Large intestine (tissue), 3 donors: ENCODE measurements at regions not wholly inside any gene's neighbourhood (a gene's known extent, or its start where the extent isn't known, plus 50 kb on each side); places are given as distances from the start of the nearest gene placed in this dataset.

Source experiments
- DNase-seq, 2 donors: peaks; one replicate each; pipeline versions ENCODE4 v3.0.0 to v3.0.0-alpha.2; 2013
- H3K27ac ChIP-seq: one replicate; pipeline ENCODE4 v1.5.1; 2013; ENCODE audit warnings: low read length
- H3K27me3 ChIP-seq: 2 replicates; pipeline ENCODE4 v1.6.1; 2013; ENCODE audit warnings: low read length; ENCODE audit not compliant: control insufficient read depth, insufficient read depth
- H3K36me3 ChIP-seq: 2 replicates; pipeline ENCODE4 v1.6.1; 2013; ENCODE audit warnings: low read length; ENCODE audit not compliant: control insufficient read depth, insufficient read depth
- H3K4me1 ChIP-seq: one replicate; pipeline ENCODE4 v1.6.1; 2013; ENCODE audit warnings: low read length; ENCODE audit not compliant: control insufficient read depth, insufficient read depth
- H3K4me3 ChIP-seq: one replicate; pipeline ENCODE4 v1.5.1; 2013; ENCODE audit warnings: low read length
- H3K9me3 ChIP-seq: one replicate; pipeline ENCODE4 v1.6.1; 2013; ENCODE audit warnings: mild to moderate bottlenecking, low read depth, low read length, moderate library complexity; ENCODE audit not compliant: control insufficient read depth
- WGBS: methylation state at CpG from one replicate; pipeline ENCODE4 v1.1.5; 2013; ENCODE audit warnings: low lambda C conversion rate; ENCODE audit not compliant: insufficient coverage; 5-methylcytosine and 5-hydroxymethylcytosine counted together

GRCh38 chr10:129397198-129397974, 69.7 kb upstream of the MGMT start:
- DNase-seq = no peak
- H3K4me1 ChIP-seq = no peaks in the 10 kb centered on the region
- H3K9me3 ChIP-seq = no peaks in the 10 kb centered on the region
- H3K36me3 ChIP-seq = no peaks in the 10 kb centered on the region
- no peak overlapping the region for H3K27ac ChIP-seq
- 100% methylated on average over 2 of the region's 16 CpGs for WGBS
- H3K4me3 ChIP-seq = no peak overlapping the region
- peaks cover 26% of the 10 kb centered on the region for H3K27me3 ChIP-seq

GRCh38 chr10:129398711-129399141, 68.3 kb upstream of the MGMT start:
- Histone ChIP-seq H3K4me3 (no peak overlapping the region), H3K27ac (no peak overlapping the region), H3K9me3 (no peaks in the 10 kb centered on the region), H3K27me3 (peaks cover 24% of the 10 kb centered on the region), H3K36me3 (no peaks in the 10 kb centered on the region), H3K4me1 (no peaks in the 10 kb centered on the region)
- 80% methylated on average over 1 of the region's 2 CpGs for WGBS
- DNase-seq = no peak

- no peak for DNase-seq
- no peaks in the 10 kb centered on the region for H3K9me3 ChIP-seq
Observed at GRCh38 chr10:129400426-129400825, 66.6 kb upstream of the MGMT start.

GRCh38 chr10:129402459-129402858, 64.6 kb upstream of the MGMT start:
- whole genome bisulfite sequencing = 100% methylated on average over 3 of the region's 16 CpGs
- H3K27me3 ChIP-seq = peaks cover 1% of the 10 kb centered on the region
- H3K27ac ChIP-seq = no peak overlapping the region
- no peaks in the 10 kb centered on the region for H3K9me3 ChIP-seq
- DNase-seq = no peak
- H3K4me3 ChIP-seq = no peak overlapping the region
- no peaks in the 10 kb centered on the region for H3K4me1 ChIP-seq
- H3K36me3 ChIP-seq = no peaks in the 10 kb centered on the region

More at GRCh38 chr10:129400426-129400825, 66.6 kb upstream of the MGMT start:
- no peaks in the 10 kb centered on the region for H3K4me1 ChIP-seq
- H3K27me3 ChIP-seq = peaks cover 13% of the 10 kb centered on the region
- no peak overlapping the region for H3K27ac ChIP-seq
- no peak overlapping the region for H3K4me3 ChIP-seq
- H3K36me3 ChIP-seq = no peaks in the 10 kb centered on the region
- 83% methylated on average over 1 of the region's 5 CpGs for WGBS

- no peak overlapping the region for H3K4me3 ChIP-seq
- H3K27ac ChIP-seq = no peak overlapping the region
- no peaks in the 10 kb centered on the region for H3K4me1 ChIP-seq
- DNase-seq = no peak
- no peaks in the 10 kb centered on the region for H3K36me3 ChIP-seq
- no peaks in the 10 kb centered on the region for H3K27me3 ChIP-seq
- H3K9me3 ChIP-seq = no peaks in the 10 kb centered on the region
- WGBS = no CpG with 5 or more reads among the region's 13 CpGs
Observed at GRCh38 chr10:129404091-129404490, 63.0 kb upstream of the MGMT start.

- no peak overlapping the region for H3K4me3 ChIP-seq
- no peak overlapping the region for H3K27ac ChIP-seq
- DNase-seq = no peak
- H3K36me3 ChIP-seq = no peaks in the 10 kb centered on the region
- WGBS = no CpG with 5 or more reads among the region's 3 CpGs
- no peaks in the 10 kb centered on the region for H3K9me3 ChIP-seq
- H3K4me1 ChIP-seq = no peaks in the 10 kb centered on the region
- no peaks in the 10 kb centered on the region for H3K27me3 ChIP-seq
Observed at GRCh38 chr10:129405389-129405788, 61.7 kb upstream of the MGMT start.

- Histone ChIP-seq H3K27ac (no peak overlapping the region), H3K9me3 (no peaks in the 10 kb centered on the region), H3K4me3 (no peak overlapping the region), H3K4me1 (no peaks in the 10 kb centered on the region), H3K36me3 (no peaks in the 10 kb centered on the region), H3K27me3 (no peaks in the 10 kb centered on the region)
- DNase-seq = no peak
- WGBS = 74% methylated on average over 7 of the region's 20 CpGs
Observed at GRCh38 chr10:129410688-129411392, 56.2 kb upstream of the MGMT start.

GRCh38 chr10:129411393-129411705, 55.7 kb upstream of the MGMT start:
- no peak for DNase-seq
- H3K9me3 ChIP-seq = no peaks in the 10 kb centered on the region
- H3K27ac ChIP-seq = no peak overlapping the region
- H3K4me3 ChIP-seq = no peak overlapping the region
- peaks cover 2% of the 10 kb centered on the region for H3K27me3 ChIP-seq
- 100% methylated on average over 2 of the region's 8 CpGs for WGBS
- H3K36me3 ChIP-seq = no peaks in the 10 kb centered on the region
- no peaks in the 10 kb centered on the region for H3K4me1 ChIP-seq

GRCh38 chr10:129411772-129412171, 55.3 kb upstream of the MGMT start:
- no peak overlapping the region for H3K27ac ChIP-seq
- H3K4me1 ChIP-seq = no peaks in the 10 kb centered on the region
- no peak overlapping the region for H3K4me3 ChIP-seq
- no peak for DNase-seq
- no peaks in the 10 kb centered on the region for H3K36me3 ChIP-seq
- 100% methylated on average over 2 of the region's 7 CpGs for WGBS
- no peaks in the 10 kb centered on the region for H3K9me3 ChIP-seq
- peaks cover 2% of the 10 kb centered on the region for H3K27me3 ChIP-seq

GRCh38 chr10:129413024-129413423, 54.0 kb upstream of the MGMT start:
- no peak for DNase-seq
- Histone ChIP-seq H3K27ac (no peak overlapping the region), H3K36me3 (no peaks in the 10 kb centered on the region), H3K9me3 (no peaks in the 10 kb centered on the region), H3K4me3 (no peak overlapping the region), H3K4me1 (no peaks in the 10 kb centered on the region), H3K27me3 (peaks cover 2% of the 10 kb centered on the region)
- no CpG with 5 or more reads among the region's 6 CpGs for WGBS
